ENCODE measurements at regions not wholly inside any gene's neighbourhood (a gene's known extent, or its start where the extent isn't known, plus 50 kb on each side); places are given as distances from the start of the nearest gene placed in this dataset.

GRCh38 chr15:98549741-98550140, 98.6 kb upstream of the IGF1R start:
- in situ Hi-C loops (cut with MboI) (no loop called here), intact Hi-C loops (cut with micrococcal nuclease) (no loop called here)
- no TSS peak for BruUV-seq (replicated peaks)

More at GRCh38 chr15:98549741-98550140, 98.6 kb upstream of the IGF1R start:
- Histone ChIP-seq H3K9me1 (ENCODE audit: control insufficient read depth, insufficient read depth, low read length) (no peaks in the 10 kb centered on the region), H3K27ac (ENCODE audit: extremely low read depth, low read depth, low read length) (no peak overlapping the region), H4K20me1 (replicated peaks; ENCODE audit: control insufficient read depth, insufficient read depth, low read length) (no peaks in the 10 kb centered on the region), H3K9ac (ENCODE audit: insufficient read depth in 1 of 2, low read depth in 2 of 2, low read length in 2 of 2) (no peak overlapping the region), H3K4me1 (replicated peaks in 1 of 2; ENCODE audit: control insufficient read depth in 2 of 2, insufficient read depth in 2 of 2, low read length in 2 of 2) (peaks cover 0 to 6% of the 10 kb centered on the region in 2 experiments; a peak in 1 of 5 replicates), H3K4me3 (no peak overlapping the region), H3K27me3 (ENCODE audit: control insufficient read depth in 2 of 2, insufficient read depth in 2 of 2, low read length in 2 of 2) (peaks cover 0 to 12% of the 10 kb centered on the region in 2 experiments; a peak in 2 of 5 replicates), H2AFZ (ENCODE audit: low read depth, low read length) (no peak overlapping the region), H3K9me3 (replicated peaks; ENCODE audit: control insufficient read depth, insufficient read depth, low read depth, low read length) (no peaks in the 10 kb centered on the region), H3K4me2 (ENCODE audit: insufficient read depth, low read length) (no peak overlapping the region), H3K36me3 (ENCODE audit: control insufficient read depth, insufficient read depth, low read length) (no peaks in the 10 kb centered on the region), H3K79me2 (ENCODE audit: control insufficient read depth, insufficient read depth, low read length) (no peaks in the 10 kb centered on the region)
- ChIA-PET CTCF (ENCODE audit: low intra/inter-chr PET ratio) (no interaction called here), POLR2A (no interaction called here)
- DNase-seq (ENCODE audit: extremely low read depth in 1 of 4, low spot score in 3 of 4) (no peak), FAIRE-seq (no peak), ATAC-seq (no peak)
- 5% methylated on average over 8 of the region's 26 CpGs for WGBS (ENCODE audit: insufficient coverage, low coverage, missing lambda C conversion rate)
- TF ChIP-seq PBX2 (CRISPR knock-in tag; IDR thresholded peaks at IDR 0.05; ENCODE audit: low read depth): no peak
- TF ChIP-seq PBX2 (tag; conservative IDR thresholded peaks at IDR 0.05; ENCODE audit: low read depth): no peak
- TF ChIP-seq TCFL5 (CRISPR knock-in tag; conservative IDR thresholded peaks at IDR 0.05): no peak
- TF ChIP-seq ZBTB9 (CRISPR knock-in tag; IDR thresholded peaks at IDR 0.05): no peak
- no peak for TF ChIP-seq ZNF407 (IDR thresholded peaks at IDR 0.05; ENCODE audit: low read depth)
- no peak for TF ChIP-seq NELFE (IDR thresholded peaks at IDR 0.05; ENCODE audit: insufficient read depth, insufficient read length)
- no peak for TF ChIP-seq NCOA4 (IDR thresholded peaks at IDR 0.05; ENCODE audit: partially characterized antibody)
- TF ChIP-seq HDAC2 (IDR thresholded peaks at IDR 0.05): no peak
- no peak for TF ChIP-seq CC2D1A (IDR thresholded peaks at IDR 0.05)
